ENCODE measurements at regions not wholly inside any gene's neighbourhood (a gene's known extent, or its start where the extent isn't known, plus 50 kb on each side); places are given as distances from the start of the nearest gene placed in this dataset.

GRCh38 chr7:118615681-118616080, 391.2 kb downstream of the ANKRD7 start:
- H3K27me3 ChIP-seq (replicated peaks; ENCODE audit: insufficient read depth, low read depth, low read length, poor library complexity) = no peaks in the 10 kb centered on the region
- CTCF ChIA-PET = no interaction called here
- H3K27ac ChIP-seq (ENCODE audit: low read depth, low read length, poor library complexity, severe bottlenecking) = no peak overlapping the region
- intact Hi-C loops (cut with micrococcal nuclease; ENCODE audit: unreplicated experiment) = no loop called here
- POLR2A ChIA-PET (ENCODE audit: low non-redundant PET) = no interaction called here
- H3K36me3 ChIP-seq (ENCODE audit: insufficient read depth, low read length, poor library complexity, severe bottlenecking) = no peaks in the 10 kb centered on the region
- no peak for DNase-seq (ENCODE audit: low spot score)
- no peak for TF ChIP-seq EZH2 (IDR thresholded peaks at IDR 0.05; ENCODE audit: borderline replicate concordance, low read depth, low read length, poor library complexity, severe bottlenecking)
- no peaks in the 10 kb centered on the region for H3K9me3 ChIP-seq (ENCODE audit: low read depth, low read length, poor library complexity, severe bottlenecking)
- no peak overlapping the region for H3K4me3 ChIP-seq (ENCODE audit: low read depth, low read length, poor library complexity, severe bottlenecking)
- no peaks in the 10 kb centered on the region for H3K4me1 ChIP-seq (ENCODE audit: insufficient read depth, low read length, poor library complexity, severe bottlenecking)
- no TSS peak for BruUV-seq (replicated peaks)

- POLR2A ChIA-PET (ENCODE audit: low non-redundant PET) = no interaction called here
- CTCF ChIA-PET = no interaction called here
- intact Hi-C loops (cut with micrococcal nuclease; ENCODE audit: unreplicated experiment) = no loop called here
- Histone ChIP-seq H3K9me3 (ENCODE audit: low read depth, low read length, poor library complexity, severe bottlenecking) (no peaks in the 10 kb centered on the region), H3K4me3 (ENCODE audit: low read depth, low read length, poor library complexity, severe bottlenecking) (no peak overlapping the region), H3K27me3 (replicated peaks; ENCODE audit: insufficient read depth, low read depth, low read length, poor library complexity) (no peaks in the 10 kb centered on the region), H3K4me1 (ENCODE audit: insufficient read depth, low read length, poor library complexity, severe bottlenecking) (no peaks in the 10 kb centered on the region), H3K27ac (ENCODE audit: low read depth, low read length, poor library complexity, severe bottlenecking) (no peak overlapping the region), H3K36me3 (ENCODE audit: insufficient read depth, low read length, poor library complexity, severe bottlenecking) (no peaks in the 10 kb centered on the region)
- no peak for TF ChIP-seq CTCF (conservative IDR thresholded peaks at IDR 0.05; ENCODE audit: low read depth, low read length)
- no peak for TF ChIP-seq EZH2 (IDR thresholded peaks at IDR 0.05; ENCODE audit: borderline replicate concordance, low read depth, low read length, poor library complexity, severe bottlenecking)
- BruUV-seq (replicated peaks) = no TSS peak
- DNase-seq (ENCODE audit: low spot score) = no peak
Measured at GRCh38 chr7:118621810-118622360, 397.4 kb downstream of the ANKRD7 start.

- POLR2A ChIA-PET (ENCODE audit: low non-redundant PET) = no interaction called here
- intact Hi-C loops (cut with micrococcal nuclease; ENCODE audit: unreplicated experiment) = no loop called here
- Histone ChIP-seq H3K4me3 (ENCODE audit: low read depth, low read length, poor library complexity, severe bottlenecking) (no peak overlapping the region), H3K9me3 (ENCODE audit: low read depth, low read length, poor library complexity, severe bottlenecking) (no peaks in the 10 kb centered on the region), H3K4me1 (ENCODE audit: insufficient read depth, low read length, poor library complexity, severe bottlenecking) (no peaks in the 10 kb centered on the region), H3K27ac (ENCODE audit: low read depth, low read length, poor library complexity, severe bottlenecking) (no peak overlapping the region), H3K27me3 (replicated peaks; ENCODE audit: insufficient read depth, low read depth, low read length, poor library complexity) (no peaks in the 10 kb centered on the region), H3K36me3 (ENCODE audit: insufficient read depth, low read length, poor library complexity, severe bottlenecking) (no peaks in the 10 kb centered on the region)
- TF ChIP-seq EZH2 (IDR thresholded peaks at IDR 0.05; ENCODE audit: borderline replicate concordance, low read depth, low read length, poor library complexity, severe bottlenecking) (no peak), CTCF (conservative IDR thresholded peaks at IDR 0.05; ENCODE audit: low read depth, low read length) (no peak)
- DNase-seq (ENCODE audit: low spot score) = no peak
- CTCF ChIA-PET = no interaction called here
- BruUV-seq (replicated peaks) = no TSS peak
Measured at GRCh38 chr7:118626739-118627138, 402.2 kb downstream of the ANKRD7 start.

GRCh38 chr7:118627467-118627866, 403.0 kb downstream of the ANKRD7 start:
- no peak overlapping the region for H3K4me3 ChIP-seq (ENCODE audit: low read depth, low read length, poor library complexity, severe bottlenecking)
- H3K36me3 ChIP-seq (ENCODE audit: insufficient read depth, low read length, poor library complexity, severe bottlenecking) = no peaks in the 10 kb centered on the region
- H3K4me1 ChIP-seq (ENCODE audit: insufficient read depth, low read length, poor library complexity, severe bottlenecking) = no peaks in the 10 kb centered on the region
- CTCF ChIA-PET = no interaction called here
- BruUV-seq (replicated peaks) = no TSS peak
- H3K9me3 ChIP-seq (ENCODE audit: low read depth, low read length, poor library complexity, severe bottlenecking) = no peaks in the 10 kb centered on the region
- no peak for DNase-seq (ENCODE audit: low spot score)
- TF ChIP-seq EZH2 (IDR thresholded peaks at IDR 0.05; ENCODE audit: borderline replicate concordance, low read depth, low read length, poor library complexity, severe bottlenecking) = no peak
- TF ChIP-seq CTCF (conservative IDR thresholded peaks at IDR 0.05; ENCODE audit: low read depth, low read length) = no peak
- no peaks in the 10 kb centered on the region for H3K27me3 ChIP-seq (replicated peaks; ENCODE audit: insufficient read depth, low read depth, low read length, poor library complexity)
- POLR2A ChIA-PET (ENCODE audit: low non-redundant PET) = no interaction called here
- H3K27ac ChIP-seq (ENCODE audit: low read depth, low read length, poor library complexity, severe bottlenecking) = no peak overlapping the region
- intact Hi-C loops (cut with micrococcal nuclease; ENCODE audit: unreplicated experiment) = no loop called here

Data from A673 (cell line).